ENCODE measurements at regions not wholly inside any gene's neighbourhood (a gene's known extent, or its start where the extent isn't known, plus 50 kb on each side); places are given as distances from the start of the nearest gene placed in this dataset.

GRCh38 chr2:204261846-204262245, 283.4 kb upstream of the PARD3B start:
- intact Hi-C loops (cut with DNase I; ENCODE audit: low total_unique reads): loop anchor here (5.0 to 10.0 kb wide), 2 partner anchors 430 to 1423 kb away; partner anchors contain the start of gene NRP2
- in situ Hi-C loops (cut with MboI; ENCODE audit: low sequenced_read_pairs in 4 of 4): no loop called here

GRCh38 chr2:204264085-204264553, 281.2 kb upstream of the PARD3B start:
- no peak for DNase-seq
- TF ChIP-seq CTCF (IDR thresholded peaks at IDR 0.05 in 4 of 5, conservative IDR thresholded peaks at IDR 0.05 in 1 of 5) (no peak), POLR2A (IDR thresholded peaks at IDR 0.05) (no peak)
- H3K4me3 ChIP-seq: no peak overlapping the region
- no peak for ATAC-seq
- no peak overlapping the region for H3K27ac ChIP-seq
- peaks cover 5 to 10% of the 10 kb centered on the region in 2 donors for H3K4me1 ChIP-seq
- intact Hi-C loops (cut with DNase I; ENCODE audit: low total_unique reads): loop anchor here (5.0 to 10.0 kb wide), 2 partner anchors 428 to 1421 kb away; partner anchors contain the start of gene NRP2
- in situ Hi-C loops (cut with MboI; ENCODE audit: low sequenced_read_pairs in 4 of 4): no loop called here
- H3K27me3 ChIP-seq: no peaks in the 10 kb centered on the region
- no peaks in the 10 kb centered on the region for H3K36me3 ChIP-seq
- no peaks in the 10 kb centered on the region for H3K9me3 ChIP-seq

More at GRCh38 chr2:204261846-204262245, 283.4 kb upstream of the PARD3B start:
- DNase-seq (no peak), ATAC-seq (no peak)
- no peak for TF ChIP-seq CTCF (IDR thresholded peaks at IDR 0.05 in 4 of 5, conservative IDR thresholded peaks at IDR 0.05 in 1 of 5)
- no peak for TF ChIP-seq POLR2A (IDR thresholded peaks at IDR 0.05)
- H3K4me3 ChIP-seq: no peak overlapping the region
- no peaks in the 10 kb centered on the region for H3K9me3 ChIP-seq
- no peak overlapping the region for H3K27ac ChIP-seq
- no peaks in the 10 kb centered on the region for H3K27me3 ChIP-seq
- peaks cover 5 to 10% of the 10 kb centered on the region in 2 donors for H3K4me1 ChIP-seq
- no peaks in the 10 kb centered on the region for H3K36me3 ChIP-seq

- H3K4me3 ChIP-seq: no peak overlapping the region
- H3K36me3 ChIP-seq: no peaks in the 10 kb centered on the region
- DNase-seq: no peak
- H3K4me1 ChIP-seq: peaks cover 5 to 9% of the 10 kb centered on the region in 2 donors
- intact Hi-C loops (cut with DNase I; ENCODE audit: low total_unique reads): loop anchor here (5.0 to 10.0 kb wide), 2 partner anchors 428 to 1420 kb away; partner anchors contain the start of gene NRP2
- no peaks in the 10 kb centered on the region for H3K9me3 ChIP-seq
- H3K27me3 ChIP-seq: no peaks in the 10 kb centered on the region
- no peak overlapping the region for H3K27ac ChIP-seq
- ATAC-seq: no peak
- TF ChIP-seq POLR2A (IDR thresholded peaks at IDR 0.05): no peak
- no peak for TF ChIP-seq CTCF (IDR thresholded peaks at IDR 0.05 in 4 of 5, conservative IDR thresholded peaks at IDR 0.05 in 1 of 5)
- in situ Hi-C loops (cut with MboI; ENCODE audit: low sequenced_read_pairs in 4 of 4): no loop called here
These were observed 280.6 kb upstream of the PARD3B start for GRCh38 chr2:204264621-204265140.

- H3K4me3 ChIP-seq: no peak overlapping the region
- intact Hi-C loops (cut with DNase I; ENCODE audit: low total_unique reads): loop anchor here (10.0 kb wide), 1 partner anchor 1419 kb away; the partner anchor contains the start of gene NRP2
These were observed 279.5 kb upstream of the PARD3B start for GRCh38 chr2:204265681-204266181.

More at GRCh38 chr2:204265681-204266181, 279.5 kb upstream of the PARD3B start:
- in situ Hi-C loops (cut with MboI; ENCODE audit: low sequenced_read_pairs in 4 of 4): no loop called here
- H3K36me3 ChIP-seq: no peaks in the 10 kb centered on the region
- no peaks in the 10 kb centered on the region for H3K27me3 ChIP-seq
- no peak for ATAC-seq
- DNase-seq: no peak
- no peak for TF ChIP-seq POLR2A (IDR thresholded peaks at IDR 0.05)
- no peak for TF ChIP-seq CTCF (IDR thresholded peaks at IDR 0.05 in 4 of 5, conservative IDR thresholded peaks at IDR 0.05 in 1 of 5)
- peaks cover 0 to 6% of the 10 kb centered on the region in 2 donors for H3K4me1 ChIP-seq
- no peak overlapping the region for H3K27ac ChIP-seq
- no peaks in the 10 kb centered on the region for H3K9me3 ChIP-seq
